ENCODE measurements at regions not wholly inside any gene's neighbourhood (a gene's known extent, or its start where the extent isn't known, plus 50 kb on each side); places are given as distances from the start of the nearest gene placed in this dataset.
"Not testable (repeated sequence)": the region's sequence is repeated elsewhere in the genome, so short reads cannot be mapped to it uniquely, and the experiment has no call there.

- no peaks in the 10 kb centered on the region for H3K9me3 ChIP-seq (ENCODE audit: low read depth)
- in situ Hi-C loops (cut with MboI), result no loop called here
- H3K27me3 ChIP-seq (replicated peaks; ENCODE audit: insufficient read depth), result no peaks in the 10 kb centered on the region
- no peak overlapping the region for H3K4me2 ChIP-seq (ENCODE audit: unreplicated experiment)
- H3K36me3 ChIP-seq (ENCODE audit: low read depth), result no peaks in the 10 kb centered on the region
- WGBS, 2 experiments (ENCODE audit: low coverage in 1 of 2, low lambda C conversion rate in 2 of 2, missing lambda C conversion rate in 2 of 2), result 30 to 59% methylated on average over 1 of the region's 1 CpG
- no peak overlapping the region for H3K27ac ChIP-seq
- no peak for DNase-seq
- H3K4me3 ChIP-seq, result no peak overlapping the region
- no peaks in the 10 kb centered on the region for H4K20me1 ChIP-seq (ENCODE audit: insufficient read depth)
- no peak for TF ChIP-seq EZH2 (IDR thresholded peaks at IDR 0.05; ENCODE audit: insufficient read depth, poor library complexity, severe bottlenecking)
- no peak overlapping the region for H2AFZ ChIP-seq
- H3K79me2 ChIP-seq (ENCODE audit: insufficient read depth), result no peaks in the 10 kb centered on the region
- no peaks in the 10 kb centered on the region for H3K9me2 ChIP-seq (ENCODE audit: insufficient read depth)
- no peak overlapping the region for H3K9ac ChIP-seq
- no peaks in the 10 kb centered on the region for H3F3A ChIP-seq (ENCODE audit: insufficient read depth)
- H3K4me1 ChIP-seq (ENCODE audit: insufficient read depth), result no peaks in the 10 kb centered on the region
Observed at GRCh38 chr2:104977958-104978357, 59.9 kb upstream of the MRPS9 start.

- H3K9me2 ChIP-seq (ENCODE audit: insufficient read depth); H4K20me1 ChIP-seq (ENCODE audit: insufficient read depth); DNase-seq; H3K9ac ChIP-seq; H3K27me3 ChIP-seq (replicated peaks; ENCODE audit: insufficient read depth); H3K4me1 ChIP-seq (ENCODE audit: insufficient read depth); in situ Hi-C loops (cut with MboI); H3K4me3 ChIP-seq; H3K9me3 ChIP-seq (ENCODE audit: low read depth); H3K27ac ChIP-seq; H3K79me2 ChIP-seq (ENCODE audit: insufficient read depth); H3K36me3 ChIP-seq (ENCODE audit: low read depth); H3F3A ChIP-seq (ENCODE audit: insufficient read depth); H2AFZ ChIP-seq; H3K4me2 ChIP-seq (ENCODE audit: unreplicated experiment): not testable (repeated sequence)
- 37 to 45% methylated on average over 6 of the region's 6 CpGs for WGBS, 2 experiments (ENCODE audit: low coverage in 1 of 2, low lambda C conversion rate in 2 of 2, missing lambda C conversion rate in 2 of 2)
Observed at GRCh38 chr2:104979786-104980185, 58.1 kb upstream of the MRPS9 start.

- in situ Hi-C loops (cut with MboI), result no loop called here
- TF ChIP-seq EZH2phosphoT487 (IDR thresholded peaks at IDR 0.05; ENCODE audit: insufficient read depth, low read depth), result no peak
- TF ChIP-seq EZH2 (IDR thresholded peaks at IDR 0.05; ENCODE audit: insufficient read depth, poor library complexity, severe bottlenecking), result no peak
- WGBS, 2 experiments (ENCODE audit: low coverage in 1 of 2, low lambda C conversion rate in 2 of 2, missing lambda C conversion rate in 2 of 2), result 19 to 20% methylated on average over 7 of the region's 7 CpGs
- no peak overlapping the region for H3K4me3 ChIP-seq
- H3F3A ChIP-seq (ENCODE audit: insufficient read depth), result no peaks in the 10 kb centered on the region
- no peak overlapping the region for H3K9ac ChIP-seq
- no peaks in the 10 kb centered on the region for H3K9me2 ChIP-seq (ENCODE audit: insufficient read depth)
- no peaks in the 10 kb centered on the region for H3K4me1 ChIP-seq (ENCODE audit: insufficient read depth)
- no peak overlapping the region for H2AFZ ChIP-seq
- no peak for DNase-seq
- H3K27me3 ChIP-seq (replicated peaks; ENCODE audit: insufficient read depth), result no peaks in the 10 kb centered on the region
- no peak overlapping the region for H3K4me2 ChIP-seq (ENCODE audit: unreplicated experiment)
- H4K20me1 ChIP-seq (ENCODE audit: insufficient read depth), result no peaks in the 10 kb centered on the region
- no peaks in the 10 kb centered on the region for H3K79me2 ChIP-seq (ENCODE audit: insufficient read depth)
- H3K36me3 ChIP-seq (ENCODE audit: low read depth), result no peaks in the 10 kb centered on the region
- H3K27ac ChIP-seq, result no peak overlapping the region
- no peaks in the 10 kb centered on the region for H3K9me3 ChIP-seq (ENCODE audit: low read depth)
Observed at GRCh38 chr2:104982111-104982510, 55.8 kb upstream of the MRPS9 start.
